Rectal smooth muscle tissue (tissue), 1 donor: ENCODE measurements at regions not wholly inside any gene's neighbourhood (a gene's known extent, or its start where the extent isn't known, plus 50 kb on each side); places are given as distances from the start of the nearest gene placed in this dataset.

Source experiments
- H3K27ac ChIP-seq: one replicate; pipeline ENCODE4 v1.7.0; 2013; ENCODE audit warnings: low read depth, low read length, inconsistent platforms
- H3K27me3 ChIP-seq: one replicate; pipeline ENCODE4 v1.7.0; 2013; ENCODE audit warnings: low read length; ENCODE audit not compliant: control insufficient read depth, insufficient read depth
- H3K36me3 ChIP-seq: one replicate; pipeline ENCODE4 v1.7.0; 2013; ENCODE audit warnings: low read length; ENCODE audit not compliant: control insufficient read depth, insufficient read depth
- H3K4me1 ChIP-seq: one replicate; pipeline ENCODE4 v1.7.0; 2013; ENCODE audit warnings: low read length; ENCODE audit not compliant: control insufficient read depth, insufficient read depth
- H3K4me3 ChIP-seq: one replicate; pipeline ENCODE4 v1.7.0; 2013; ENCODE audit warnings: low read length
- H3K9ac ChIP-seq: one replicate; pipeline ENCODE4 v1.7.0; 2013; ENCODE audit warnings: low read length

DNA sequence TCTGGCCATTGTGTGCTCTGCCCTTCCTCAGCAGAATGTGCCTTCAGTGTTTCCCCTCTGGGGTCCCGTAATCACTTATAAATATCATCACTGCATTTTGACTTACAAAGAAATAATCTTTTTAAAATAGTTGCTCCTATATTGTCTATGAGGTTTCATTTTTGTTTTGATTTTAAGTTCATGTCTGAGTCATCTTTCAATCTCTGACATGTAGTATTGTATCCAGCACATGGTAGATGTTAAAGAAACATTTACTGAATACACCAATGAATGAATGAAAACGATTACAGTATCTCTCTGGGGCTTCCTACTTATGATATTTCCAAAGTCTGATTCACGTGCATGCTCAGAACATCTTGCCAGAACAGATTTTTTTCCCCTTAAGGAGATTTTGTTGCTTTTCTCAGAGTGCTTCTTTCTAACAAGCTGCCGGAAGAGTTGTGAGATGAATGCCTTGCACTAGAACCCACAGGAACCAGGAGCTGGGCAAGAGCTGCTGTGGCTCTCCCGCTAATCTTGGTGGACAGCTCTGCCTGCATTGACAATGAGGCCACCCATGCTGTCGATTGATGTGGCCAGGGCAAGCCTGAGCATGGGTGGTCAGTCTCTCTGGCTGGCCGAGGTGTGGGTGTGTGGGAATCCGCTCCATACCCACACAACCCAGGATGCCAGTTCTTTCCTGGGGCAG, 199.4 kb downstream of the CYRIA start:
- Histone ChIP-seq H3K4me3 (no peak overlapping the region), H3K4me1 (no peaks in the 10 kb centered on the region), H3K27ac (no peak overlapping the region), H3K36me3 (no peaks in the 10 kb centered on the region), H3K9ac (no peak overlapping the region), H3K27me3 (no peaks in the 10 kb centered on the region)

GRCh38 chr2:16464641-16465040, 201.0 kb downstream of the CYRIA start:
- H3K4me3 ChIP-seq, result no peak overlapping the region
- H3K27me3 ChIP-seq, result no peaks in the 10 kb centered on the region
- no peak overlapping the region for H3K27ac ChIP-seq
- no peaks in the 10 kb centered on the region for H3K36me3 ChIP-seq
- no peaks in the 10 kb centered on the region for H3K4me1 ChIP-seq
- no peak overlapping the region for H3K9ac ChIP-seq

DNA sequence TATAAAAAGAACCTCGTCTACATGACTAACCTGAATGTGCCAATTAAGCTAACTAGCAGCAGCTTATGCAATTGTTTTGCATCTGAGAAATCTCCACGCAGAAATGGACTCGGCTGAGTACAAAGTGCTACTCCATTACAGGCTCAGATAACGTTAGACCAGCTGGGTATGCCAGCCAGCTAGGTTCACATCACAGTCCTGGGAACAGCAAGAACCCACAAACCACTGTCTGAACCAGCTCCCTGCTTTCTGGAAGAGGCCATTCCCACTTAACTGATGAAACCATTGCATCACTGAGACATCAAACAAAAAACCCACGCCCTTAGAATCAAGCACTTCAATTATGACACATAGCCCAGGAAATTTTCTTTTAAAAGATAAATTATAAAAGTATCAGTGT, 202.7 kb downstream of the CYRIA start:
- H3K9ac ChIP-seq, result no peak overlapping the region
- H3K27me3 ChIP-seq, result no peaks in the 10 kb centered on the region
- H3K36me3 ChIP-seq, result no peaks in the 10 kb centered on the region
- no peak overlapping the region for H3K4me3 ChIP-seq
- no peak overlapping the region for H3K27ac ChIP-seq
- no peaks in the 10 kb centered on the region for H3K4me1 ChIP-seq

DNA sequence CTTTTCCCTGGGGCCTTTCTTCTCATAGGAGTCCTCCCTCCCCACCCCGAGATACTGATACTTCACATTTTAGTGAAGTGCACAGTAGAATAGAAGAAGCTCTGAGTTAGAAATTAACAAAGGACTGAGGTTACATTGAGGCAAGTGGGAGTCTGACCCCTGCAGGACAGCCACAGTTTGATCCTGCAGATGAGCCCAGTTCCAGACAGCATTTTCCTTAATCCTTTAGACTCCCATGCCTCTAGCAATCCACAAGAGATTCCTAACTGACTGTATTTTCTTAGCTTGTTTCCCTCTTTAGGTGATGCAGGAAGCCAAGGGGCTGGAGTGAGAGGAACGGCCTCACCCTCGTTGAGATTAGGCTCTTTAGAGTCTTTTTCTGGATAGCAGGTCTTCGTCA, 204.0 kb downstream of the CYRIA start:
- Histone ChIP-seq H3K4me1 (no peaks in the 10 kb centered on the region), H3K27me3 (no peaks in the 10 kb centered on the region), H3K36me3 (no peaks in the 10 kb centered on the region), H3K27ac (no peak overlapping the region), H3K4me3 (no peak overlapping the region), H3K9ac (no peak overlapping the region)

DNA sequence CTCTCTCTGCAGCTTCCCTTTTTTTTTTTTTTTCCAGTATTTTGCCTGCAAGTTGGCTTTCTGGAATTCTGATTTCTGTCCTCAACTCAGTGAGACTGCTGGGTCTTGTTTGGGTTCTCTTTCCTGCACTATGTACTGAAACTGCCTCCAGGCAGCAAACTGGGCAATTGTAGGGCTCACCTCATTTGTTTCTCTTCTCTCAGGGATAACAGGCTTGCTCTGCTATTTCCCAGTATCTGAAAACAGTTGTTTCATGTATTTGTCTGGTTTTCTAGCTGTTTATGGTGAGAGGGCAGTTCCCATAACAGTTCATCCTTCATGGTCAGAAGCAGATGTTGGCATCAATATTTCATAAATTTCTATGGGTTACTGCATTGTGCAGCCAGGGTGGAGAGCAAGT, 206.0 kb downstream of the CYRIA start:
- H3K27me3 ChIP-seq, result no peaks in the 10 kb centered on the region
- no peaks in the 10 kb centered on the region for H3K36me3 ChIP-seq
- no peak overlapping the region for H3K27ac ChIP-seq
- H3K4me1 ChIP-seq, result no peaks in the 10 kb centered on the region
- no peak overlapping the region for H3K9ac ChIP-seq
- H3K4me3 ChIP-seq, result no peak overlapping the region

DNA sequence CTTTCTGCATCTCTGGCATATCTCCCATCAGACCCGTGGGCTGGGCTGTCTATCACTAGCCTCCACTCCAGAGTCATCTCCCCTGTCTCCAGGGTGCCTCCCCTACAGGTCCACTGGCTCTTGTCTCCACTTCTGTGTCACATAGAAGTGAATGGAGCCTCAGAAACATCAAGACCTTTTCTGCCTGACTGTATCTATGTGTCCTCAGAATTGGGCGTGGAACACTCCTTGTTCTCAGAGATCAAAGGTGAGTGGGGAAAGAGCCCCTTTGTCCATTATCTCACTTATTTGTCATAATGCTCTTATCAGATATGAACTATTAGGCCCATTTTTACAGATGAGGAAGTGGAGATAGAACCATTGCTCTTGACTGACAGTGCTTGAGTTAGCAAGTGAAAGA, 211.0 kb downstream of the CYRIA start:
- Histone ChIP-seq H3K9ac (no peak overlapping the region), H3K27me3 (no peaks in the 10 kb centered on the region), H3K36me3 (no peaks in the 10 kb centered on the region), H3K4me3 (no peak overlapping the region), H3K27ac (no peak overlapping the region), H3K4me1 (no peaks in the 10 kb centered on the region)

DNA sequence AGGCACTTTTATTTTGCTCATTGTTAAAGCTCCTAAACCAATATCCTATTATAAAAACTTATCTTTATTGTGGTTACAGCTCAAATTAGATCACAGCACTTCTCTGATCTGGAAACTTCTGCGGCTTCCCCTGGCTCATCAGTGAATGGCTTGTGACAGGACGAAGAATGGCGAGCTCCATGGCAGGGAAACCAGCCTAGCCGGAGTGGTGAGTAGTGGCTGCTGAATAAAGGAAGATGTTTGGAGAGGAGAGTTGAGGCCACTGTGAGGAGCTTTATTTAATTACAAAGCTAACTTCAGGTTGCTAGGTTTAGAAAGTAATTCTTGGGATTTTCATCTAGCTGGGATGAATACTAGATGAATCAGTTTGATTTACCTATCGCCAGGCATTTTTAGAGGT, 213.5 kb downstream of the CYRIA start:
- no peaks in the 10 kb centered on the region for H3K4me1 ChIP-seq
- no peak overlapping the region for H3K9ac ChIP-seq
- no peaks in the 10 kb centered on the region for H3K27me3 ChIP-seq
- H3K4me3 ChIP-seq, result no peak overlapping the region
- H3K36me3 ChIP-seq, result no peaks in the 10 kb centered on the region
- no peak overlapping the region for H3K27ac ChIP-seq

GRCh38 chr2:16446706-16447105, 218.9 kb downstream of the CYRIA start:
- no peaks in the 10 kb centered on the region for H3K4me1 ChIP-seq

GRCh38 chr2:16442971-16443370, 222.7 kb downstream of the CYRIA start:
- no peaks in the 10 kb centered on the region for H3K4me1 ChIP-seq
- H3K27me3 ChIP-seq, result no peaks in the 10 kb centered on the region
- no peak overlapping the region for H3K9ac ChIP-seq
- H3K27ac ChIP-seq, result no peak overlapping the region
- H3K36me3 ChIP-seq, result no peaks in the 10 kb centered on the region
- H3K4me3 ChIP-seq, result no peak overlapping the region

More at GRCh38 chr2:16446706-16447105, 218.9 kb downstream of the CYRIA start:
- Histone ChIP-seq H3K27me3 (no peaks in the 10 kb centered on the region), H3K27ac (no peak overlapping the region), H3K36me3 (no peaks in the 10 kb centered on the region), H3K9ac (no peak overlapping the region), H3K4me3 (no peak overlapping the region)

DNA sequence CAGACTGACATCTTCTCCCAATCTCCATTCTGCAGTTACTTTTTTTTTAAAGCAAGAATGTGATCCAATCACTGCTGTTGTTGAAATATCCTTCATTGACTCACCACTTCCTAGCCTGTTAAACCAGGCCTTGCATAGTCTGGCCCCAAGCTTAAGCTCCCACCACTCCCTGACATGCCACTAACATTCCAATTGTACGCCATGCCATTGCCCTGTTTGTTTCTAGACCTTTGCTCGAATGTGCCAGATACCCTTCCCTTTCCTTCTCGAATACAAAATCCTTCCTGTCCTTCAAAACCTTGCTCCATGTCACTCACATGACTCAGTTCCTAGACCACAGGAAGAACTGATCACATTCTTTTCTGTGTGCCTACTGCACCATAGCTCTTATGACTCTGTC, 224.2 kb downstream of the CYRIA start:
- H3K4me1 ChIP-seq, result no peaks in the 10 kb centered on the region
- H3K9ac ChIP-seq, result no peak overlapping the region
- no peak overlapping the region for H3K4me3 ChIP-seq
- no peaks in the 10 kb centered on the region for H3K36me3 ChIP-seq
- no peaks in the 10 kb centered on the region for H3K27me3 ChIP-seq
- no peak overlapping the region for H3K27ac ChIP-seq

DNA sequence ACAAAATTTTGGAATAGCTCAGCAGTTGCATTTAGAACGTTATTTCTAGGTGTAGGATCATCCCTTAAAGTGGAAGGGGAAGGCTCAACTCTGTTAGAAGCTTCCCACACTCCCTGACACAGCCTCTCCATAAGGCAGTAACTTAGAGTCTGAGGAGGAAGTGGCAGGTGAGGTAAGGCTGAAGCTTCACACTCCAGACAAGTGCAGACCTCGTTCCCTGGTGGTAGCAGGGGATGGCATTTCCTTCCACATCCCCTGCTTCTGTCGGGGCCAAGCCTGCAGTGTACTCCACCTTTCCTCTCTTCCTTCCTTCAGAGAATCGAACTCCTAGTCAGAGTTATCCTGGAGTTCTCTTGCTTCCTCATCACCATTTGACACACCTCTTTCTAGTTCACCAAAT, 224.7 kb downstream of the CYRIA start:
- no peak overlapping the region for H3K4me3 ChIP-seq
- H3K36me3 ChIP-seq, result no peaks in the 10 kb centered on the region
- no peak overlapping the region for H3K27ac ChIP-seq
- H3K9ac ChIP-seq, result no peak overlapping the region
- no peaks in the 10 kb centered on the region for H3K27me3 ChIP-seq
- no peaks in the 10 kb centered on the region for H3K4me1 ChIP-seq

DNA sequence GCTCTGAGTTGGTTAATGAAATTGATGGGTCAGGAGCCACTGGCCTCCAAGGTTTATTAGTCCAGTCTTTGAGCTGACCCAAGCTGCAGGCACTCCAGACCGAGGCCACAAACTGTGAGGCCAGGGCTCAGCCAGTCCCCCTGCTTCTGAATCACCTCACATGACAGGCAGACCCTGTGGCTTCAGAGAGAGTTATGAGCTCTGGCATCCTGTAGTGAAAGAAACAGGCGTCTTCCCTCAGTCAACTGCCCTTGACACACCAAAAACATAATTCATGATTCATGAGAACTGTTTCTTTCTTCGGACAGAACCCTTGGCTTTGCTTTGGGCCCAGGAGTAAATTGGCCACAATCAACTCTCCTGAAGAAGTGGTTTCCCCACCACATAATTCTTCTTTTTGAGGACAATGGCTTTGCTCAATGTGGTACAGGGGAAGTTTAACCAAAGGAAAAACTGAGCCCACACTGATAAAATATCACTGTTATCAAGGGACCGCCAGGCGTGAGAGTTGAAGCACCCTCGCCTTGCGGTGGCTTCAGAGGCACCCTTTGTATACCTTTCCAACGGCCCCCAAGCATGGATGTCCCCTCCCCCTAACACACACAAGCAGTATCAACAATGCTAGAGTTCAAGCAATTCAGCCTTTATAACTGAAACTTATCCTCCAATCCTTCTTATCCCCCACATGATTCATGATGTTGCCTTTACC, 226.9 kb downstream of the CYRIA start:
- H3K36me3 ChIP-seq, result no peaks in the 10 kb centered on the region
- no peak overlapping the region for H3K9ac ChIP-seq
- H3K4me1 ChIP-seq, result no peaks in the 10 kb centered on the region
- H3K4me3 ChIP-seq, result no peak overlapping the region
- H3K27me3 ChIP-seq, result no peaks in the 10 kb centered on the region
- no peak overlapping the region for H3K27ac ChIP-seq

DNA sequence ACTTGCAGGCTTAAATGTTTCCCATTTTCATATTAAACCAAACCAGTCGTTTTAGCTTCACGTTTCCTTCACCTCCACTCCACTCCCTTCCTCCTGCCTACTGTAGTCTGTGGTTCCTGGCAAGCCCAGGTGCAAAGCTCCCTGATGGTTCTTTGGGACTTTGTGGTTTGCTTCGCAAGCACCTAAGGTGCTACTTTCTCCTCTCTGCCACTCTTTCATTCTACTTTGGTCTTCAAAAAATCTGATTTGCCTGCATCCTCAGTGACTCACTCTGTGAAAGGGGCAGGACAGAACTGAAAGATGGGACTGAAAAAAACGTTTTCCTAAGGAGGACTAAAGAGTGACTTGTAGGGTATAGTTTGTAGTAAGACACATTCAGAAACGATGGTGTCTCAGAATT, 228.4 kb downstream of the CYRIA start:
- Histone ChIP-seq H3K9ac (no peak overlapping the region), H3K36me3 (no peaks in the 10 kb centered on the region), H3K27me3 (no peaks in the 10 kb centered on the region), H3K27ac (no peak overlapping the region), H3K4me1 (no peaks in the 10 kb centered on the region), H3K4me3 (no peak overlapping the region)
